Mesenchymal stem cell (in vitro differentiated cells and primary cell): ENCODE measurements at regions not wholly inside any gene's neighbourhood (a gene's known extent, or its start where the extent isn't known, plus 50 kb on each side); places are given as distances from the start of the nearest gene placed in this dataset.

Experiments used
- DNase-seq: peaks from one replicate; pipeline ENCODE4 v3.0.0-alpha.2; 2013
- H2AFZ ChIP-seq: one replicate; pipeline ENCODE4 v1.6.1; 2013; ENCODE audit warnings: low read depth, mild to moderate bottlenecking, control low read depth, inconsistent platforms, low read length, moderate library complexity
- H2AK5ac ChIP-seq: 2 replicates; pipeline ENCODE4 v1.6.1; 2013; ENCODE audit warnings: low read length, moderate library complexity, mild to moderate bottlenecking, inconsistent platforms; ENCODE audit not compliant: severe bottlenecking
- H2BK120ac ChIP-seq: one replicate; pipeline ENCODE4 v1.6.1; 2013; ENCODE audit warnings: low read depth, mild to moderate bottlenecking, inconsistent platforms, low read length, moderate library complexity
- H2BK12ac ChIP-seq, 2 experiments: one replicate each; pipeline ENCODE4 v1.6.1; 2013; ENCODE audit warnings: inconsistent platforms in 2 of 2, low read length in 2 of 2, mild to moderate bottlenecking in 2 of 2, moderate library complexity in 2 of 2, control low read depth in 1 of 2
- H2BK15ac ChIP-seq: one replicate; pipeline ENCODE4 v1.6.1; 2013; ENCODE audit warnings: mild to moderate bottlenecking, low read depth, inconsistent platforms; ENCODE audit not compliant: poor library complexity, severe bottlenecking
- H2BK5ac ChIP-seq: 2 replicates; pipeline ENCODE4 v1.6.1; 2013; ENCODE audit warnings: low read depth, mild to moderate bottlenecking, low read length, control low read depth, inconsistent platforms; ENCODE audit not compliant: poor library complexity, severe bottlenecking
- H3K14ac ChIP-seq, 2 experiments: one replicate each; pipeline ENCODE4 v1.6.1; 2013; ENCODE audit warnings: inconsistent platforms in 2 of 2, low read length in 2 of 2, control low read depth in 1 of 2, mild to moderate bottlenecking in 1 of 2, moderate library complexity in 1 of 2
- H3K18ac ChIP-seq, 2 experiments: one replicate each; pipeline ENCODE4 v1.6.1; 2013; ENCODE audit warnings: inconsistent platforms in 2 of 2, low read length in 2 of 2, control low read depth in 1 of 2, low read depth in 1 of 2, mild to moderate bottlenecking in 1 of 2
- H3K23ac ChIP-seq, 2 experiments: one replicate each; pipeline ENCODE4 v1.6.1; 2013; ENCODE audit warnings: inconsistent platforms in 2 of 2, low read length in 2 of 2, mild to moderate bottlenecking in 2 of 2, moderate library complexity in 2 of 2, control low read depth in 1 of 2
- H3K27ac ChIP-seq: 2 replicates; pipeline ENCODE4 v1.5.1; 2013; ENCODE audit warnings: mild to moderate bottlenecking, moderate library complexity, low read length, control low read depth, inconsistent platforms; ENCODE audit not compliant: poor library complexity, severe bottlenecking
- H3K27me3 ChIP-seq, 2 experiments: 2 replicates each; pipeline versions ENCODE4 v1.6.1 to v1.7.0; 2013; ENCODE audit warnings: low read length in 2 of 2, mild to moderate bottlenecking in 2 of 2, moderate library complexity in 2 of 2, control low read depth in 1 of 2, inconsistent platforms in 1 of 2; ENCODE audit not compliant: control insufficient read depth in 1 of 2, insufficient read depth in 1 of 2
- H3K36me3 ChIP-seq, 2 experiments: 2 replicates each; pipeline versions ENCODE4 v1.6.1 to v1.7.0; 2013; ENCODE audit warnings: low read length in 2 of 2, control low read depth in 1 of 2, inconsistent platforms in 1 of 2, low read depth in 1 of 2, mild to moderate bottlenecking in 1 of 2; ENCODE audit not compliant: insufficient read depth in 2 of 2, control insufficient read depth in 1 of 2
- H3K4ac ChIP-seq, 2 experiments: one replicate each; pipeline ENCODE4 v1.6.1; 2013; ENCODE audit warnings: inconsistent platforms in 2 of 2, low read length in 2 of 2, mild to moderate bottlenecking in 2 of 2, moderate library complexity in 2 of 2, control low read depth in 1 of 2, low read depth in 1 of 2
- H3K4me1 ChIP-seq: 2 replicates; pipeline ENCODE4 v1.6.1; 2013; ENCODE audit warnings: low read depth, low read length, control low read depth; ENCODE audit not compliant: control insufficient read depth, insufficient read depth
- H3K4me2 ChIP-seq: 2 replicates; pipeline ENCODE4 v1.6.1; 2013; ENCODE audit warnings: low read length, mild to moderate bottlenecking, inconsistent platforms; ENCODE audit not compliant: poor library complexity, severe bottlenecking
- H3K4me3 ChIP-seq, 2 experiments: 2 replicates each; pipeline versions ENCODE4 v1.5.1 to v1.7.0; 2013; ENCODE audit warnings: low read length in 2 of 2, mild to moderate bottlenecking in 2 of 2, control low read depth in 1 of 2, low read depth in 1 of 2; ENCODE audit not compliant: insufficient read depth in 1 of 2
- H3K79me1 ChIP-seq: replicated peaks from 2 replicates; pipeline ENCODE4 v1.6.1; 2013; ENCODE audit warnings: mild to moderate bottlenecking, control low read depth, low read length, inconsistent platforms; ENCODE audit not compliant: poor library complexity, severe bottlenecking
- H3K9ac ChIP-seq: 2 replicates; pipeline ENCODE4 v1.7.0; 2013; ENCODE audit warnings: mild to moderate bottlenecking, low read length, moderate library complexity
- H3K9me3 ChIP-seq: 2 replicates; pipeline ENCODE4 v1.7.0; 2013; ENCODE audit warnings: mild to moderate bottlenecking, low read length; ENCODE audit not compliant: control insufficient read depth
- H4K8ac ChIP-seq: one replicate; pipeline ENCODE4 v1.6.1; 2013; ENCODE audit warnings: inconsistent platforms, mild to moderate bottlenecking, low read length, moderate library complexity
- H4K91ac ChIP-seq: one replicate; pipeline ENCODE4 v1.6.1; 2013; ENCODE audit warnings: mild to moderate bottlenecking, low read length, inconsistent platforms
- WGBS: methylation state at CpG from one replicate; pipeline ENCODE4 v1.1.7; 2013; ENCODE audit warnings: mixed read lengths; 5-methylcytosine and 5-hydroxymethylcytosine counted together

DNA sequence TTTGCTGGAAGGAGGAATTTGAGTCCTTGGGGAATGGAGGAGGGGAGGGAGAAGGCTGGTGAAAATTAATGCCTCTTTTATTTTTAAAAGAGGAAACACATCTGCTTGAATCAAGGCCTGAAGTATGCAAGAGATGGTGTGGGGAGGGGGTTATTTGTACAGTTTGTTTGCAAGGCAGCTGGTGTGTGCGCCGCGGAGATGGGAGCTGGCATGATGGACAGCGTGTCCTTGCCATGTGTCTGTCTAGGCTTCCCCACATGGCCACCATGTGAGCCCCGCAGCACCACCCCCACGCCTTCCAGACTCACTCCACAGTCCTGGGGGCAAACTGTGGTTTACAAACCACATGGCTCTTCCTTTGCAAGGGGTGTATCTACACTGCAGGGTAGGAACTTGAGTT lies 154.8 kb upstream of the APCDD1 start:
- no peak overlapping the region for H2BK15ac ChIP-seq
- H2BK5ac ChIP-seq: no peak overlapping the region
- H3K9ac ChIP-seq: no peak overlapping the region
- H3K4me1 ChIP-seq: no peaks in the 10 kb centered on the region
- H4K8ac ChIP-seq: no peak overlapping the region
- H3K4ac ChIP-seq: no peak overlapping the region
- no peaks in the 10 kb centered on the region for H3K79me1 ChIP-seq
- no peak overlapping the region for H4K91ac ChIP-seq
- H3K9me3 ChIP-seq: no peaks in the 10 kb centered on the region
- H3K36me3 ChIP-seq: no peaks in the 10 kb centered on the region
- H2AFZ ChIP-seq: no peak overlapping the region
- H2BK12ac ChIP-seq: peak overlapping the region in 1 of 2 experiments; percentile 73
- H3K27ac ChIP-seq: no peak overlapping the region
- no peak overlapping the region for H3K23ac ChIP-seq
- DNase-seq: peak; percentile 46
- peak overlapping the region in 1 of 2 experiments; percentile 54 for H3K18ac ChIP-seq
- no peak overlapping the region for H2BK120ac ChIP-seq
- 63% methylated on average over 4 of the region's 6 CpGs for WGBS
- no peak overlapping the region for H3K4me3 ChIP-seq
- no peak overlapping the region for H3K4me2 ChIP-seq
- H2AK5ac ChIP-seq: no peak overlapping the region
- peaks cover 0 to 9% of the 10 kb centered on the region in 2 experiments for H3K27me3 ChIP-seq
- H3K14ac ChIP-seq: no peak overlapping the region

DNA sequence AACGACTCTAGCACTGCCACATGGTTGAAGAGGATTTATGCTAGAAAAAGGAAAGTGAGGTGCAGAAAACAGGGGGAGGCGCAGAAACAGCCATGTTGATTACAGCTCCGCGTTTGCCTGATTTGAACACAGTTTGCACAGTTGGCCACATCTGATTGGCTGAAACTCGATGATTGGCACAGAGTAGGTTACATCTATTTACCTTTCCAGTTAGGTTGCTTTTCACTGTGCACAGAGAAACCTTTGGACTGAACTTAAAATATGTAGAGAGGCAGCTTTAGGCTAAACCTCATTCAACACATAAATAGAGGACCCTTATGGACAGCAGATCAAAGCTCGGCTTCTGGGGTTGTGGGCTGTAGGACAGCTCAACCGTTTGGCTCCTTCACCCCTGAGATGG lies 153.7 kb upstream of the APCDD1 start:
- no peak overlapping the region for H3K4me2 ChIP-seq
- no peaks in the 10 kb centered on the region for H3K79me1 ChIP-seq
- no peak overlapping the region for H2BK15ac ChIP-seq
- no peak overlapping the region for H2BK12ac ChIP-seq
- WGBS: 87% methylated on average over 6 of the region's 7 CpGs
- no peak overlapping the region for H4K8ac ChIP-seq
- DNase-seq: no peak
- H3K4me3 ChIP-seq: no peak overlapping the region
- H3K27me3 ChIP-seq: peaks cover 0 to 9% of the 10 kb centered on the region in 2 experiments
- no peak overlapping the region for H2BK120ac ChIP-seq
- no peaks in the 10 kb centered on the region for H3K9me3 ChIP-seq
- no peaks in the 10 kb centered on the region for H3K36me3 ChIP-seq
- no peak overlapping the region for H2BK5ac ChIP-seq
- no peak overlapping the region for H3K23ac ChIP-seq
- H2AFZ ChIP-seq: no peak overlapping the region
- no peak overlapping the region for H3K4ac ChIP-seq
- H2AK5ac ChIP-seq: no peak overlapping the region
- no peak overlapping the region for H3K14ac ChIP-seq
- no peak overlapping the region for H3K9ac ChIP-seq
- no peak overlapping the region for H3K18ac ChIP-seq
- no peak overlapping the region for H3K27ac ChIP-seq
- H3K4me1 ChIP-seq: no peaks in the 10 kb centered on the region
- no peak overlapping the region for H4K91ac ChIP-seq

DNA sequence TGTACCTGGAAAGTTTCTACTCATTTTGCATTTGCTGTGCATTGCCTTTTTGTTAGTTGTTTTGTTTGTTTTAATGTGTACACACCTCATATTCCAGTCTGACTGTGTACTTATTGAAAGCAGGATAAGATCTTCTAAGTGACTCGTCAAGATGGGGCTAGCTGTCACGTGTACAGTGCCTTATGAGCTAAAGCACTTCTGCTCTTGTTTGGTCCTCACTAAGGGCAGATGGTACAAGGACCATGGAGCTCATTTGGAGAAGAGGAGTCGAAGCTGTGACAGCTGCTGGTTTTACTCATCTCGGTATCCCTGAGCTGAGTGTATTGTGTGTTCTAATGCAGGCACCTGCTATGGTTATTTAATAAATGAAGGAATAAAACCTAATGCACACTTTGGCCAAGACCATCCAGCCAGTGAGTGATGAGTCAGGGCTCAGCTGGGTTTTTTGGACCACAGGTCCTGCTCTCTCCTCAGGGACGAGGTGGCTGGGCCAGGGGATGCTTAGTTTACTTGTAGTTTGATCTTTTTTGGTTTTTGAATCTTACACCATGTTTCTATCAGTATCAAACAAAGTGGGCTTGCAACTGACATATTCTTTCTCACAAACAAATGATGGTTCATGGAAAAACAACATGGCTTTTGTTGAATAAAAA lies 152.5 kb upstream of the APCDD1 start:
- no peak overlapping the region for H2BK12ac ChIP-seq
- no peaks in the 10 kb centered on the region for H3K36me3 ChIP-seq
- H3K4me1 ChIP-seq: no peaks in the 10 kb centered on the region
- no peak overlapping the region for H3K4ac ChIP-seq
- H3K18ac ChIP-seq: no peak overlapping the region
- no peak overlapping the region for H2BK120ac ChIP-seq
- 73% methylated on average over 5 of the region's 5 CpGs for WGBS
- H3K9me3 ChIP-seq: no peaks in the 10 kb centered on the region
- no peak overlapping the region for H2AK5ac ChIP-seq
- H2BK5ac ChIP-seq: no peak overlapping the region
- no peak overlapping the region for H2BK15ac ChIP-seq
- no peak overlapping the region for H4K8ac ChIP-seq
- no peak overlapping the region for H3K23ac ChIP-seq
- H3K4me3 ChIP-seq: no peak overlapping the region
- peaks cover 0 to 9% of the 10 kb centered on the region in 2 experiments for H3K27me3 ChIP-seq
- no peak overlapping the region for H2AFZ ChIP-seq
- no peak overlapping the region for H3K4me2 ChIP-seq
- H3K9ac ChIP-seq: no peak overlapping the region
- no peak overlapping the region for H4K91ac ChIP-seq
- H3K27ac ChIP-seq: no peak overlapping the region
- no peak for DNase-seq
- H3K79me1 ChIP-seq: no peaks in the 10 kb centered on the region
- H3K14ac ChIP-seq: no peak overlapping the region

DNA sequence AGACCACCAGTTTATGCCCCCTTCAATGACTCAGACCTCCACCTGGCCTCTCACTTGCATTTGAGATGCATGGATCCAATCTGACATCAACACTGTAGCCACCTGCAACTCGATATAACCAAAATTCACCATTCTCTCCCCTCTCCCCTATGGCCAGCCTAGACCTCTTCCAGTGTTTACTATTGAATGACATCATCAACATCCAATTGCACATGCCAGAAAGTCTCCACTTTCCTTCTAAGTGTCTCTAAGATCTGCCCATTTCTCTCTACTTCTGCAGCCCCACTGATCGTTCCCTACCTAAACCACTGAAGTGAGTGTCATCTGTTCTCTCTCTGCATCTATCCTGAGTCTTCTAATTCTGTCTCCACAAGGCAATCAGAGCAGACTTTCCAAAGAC lies 151.3 kb upstream of the APCDD1 start:
- no peak overlapping the region for H3K9ac ChIP-seq
- no peak overlapping the region for H2BK5ac ChIP-seq
- H3K23ac ChIP-seq: no peak overlapping the region
- no peak overlapping the region for H3K27ac ChIP-seq
- no peak overlapping the region for H3K4ac ChIP-seq
- H4K91ac ChIP-seq: no peak overlapping the region
- 89% methylated on average over 2 of the region's 2 CpGs for WGBS
- no peak for DNase-seq
- no peak overlapping the region for H3K14ac ChIP-seq
- no peak overlapping the region for H3K4me3 ChIP-seq
- H3K9me3 ChIP-seq: no peaks in the 10 kb centered on the region
- peaks cover 0 to 9% of the 10 kb centered on the region in 2 experiments for H3K27me3 ChIP-seq
- no peak overlapping the region for H3K4me2 ChIP-seq
- no peak overlapping the region for H2AK5ac ChIP-seq
- H3K4me1 ChIP-seq: no peaks in the 10 kb centered on the region
- no peak overlapping the region for H4K8ac ChIP-seq
- H3K79me1 ChIP-seq: no peaks in the 10 kb centered on the region
- H2BK15ac ChIP-seq: no peak overlapping the region
- no peak overlapping the region for H2AFZ ChIP-seq
- no peak overlapping the region for H2BK12ac ChIP-seq
- no peak overlapping the region for H2BK120ac ChIP-seq
- no peak overlapping the region for H3K18ac ChIP-seq
- H3K36me3 ChIP-seq: no peaks in the 10 kb centered on the region
